KMS-11 (cell line): ENCODE measurements at regions not wholly inside any gene's neighbourhood (a gene's known extent, or its start where the extent isn't known, plus 50 kb on each side); places are given as distances from the start of the nearest gene placed in this dataset.

ENCODE experiments used
- H2AFZ ChIP-seq: fragments of 200-600 bp; sonication (generic); 2 replicates; pipeline ENCODE4 v1.6.1; 2016; ENCODE audit warnings: antibody characterized with exemption, mixed run types, low read depth
- H3K27ac ChIP-seq: fragments of 200-600 bp; sonication (generic); 2 replicates; pipeline ENCODE4 v1.6.1; 2016; ENCODE audit warnings: mild to moderate bottlenecking, mixed run types
- H3K27me3 ChIP-seq: fragments of 200-600 bp; sonication (generic); 2 replicates; pipeline ENCODE4 v1.6.1; 2017; ENCODE audit warnings: mild to moderate bottlenecking, low read depth, mixed run types, moderate library complexity; ENCODE audit not compliant: insufficient read depth
- H3K36me3 ChIP-seq: fragments of 200-600 bp; sonication (generic); 2 replicates; pipeline ENCODE4 v1.6.1; 2017; ENCODE audit warnings: mild to moderate bottlenecking, mixed run types; ENCODE audit not compliant: insufficient read depth
- H3K4me1 ChIP-seq: fragments of 200-600 bp; sonication (generic); 2 replicates; pipeline ENCODE4 v1.6.1; 2016; ENCODE audit warnings: mild to moderate bottlenecking, low read depth, mixed run types; ENCODE audit not compliant: poor library complexity, severe bottlenecking
- H3K4me2 ChIP-seq: fragments of 200-600 bp; sonication (generic); 2 replicates; pipeline ENCODE4 v1.7.0; 2016; ENCODE audit warnings: mild to moderate bottlenecking, mixed run types
- H3K4me3 ChIP-seq: fragments of 200-600 bp; sonication (generic); IDR thresholded peaks from 2 replicates; pipeline ENCODE4 v1.6.1; 2017; ENCODE audit warnings: low read depth, low read length, mixed read lengths; ENCODE audit not compliant: insufficient read depth
- H3K79me2 ChIP-seq: fragments of 200-600 bp; sonication (generic); 2 replicates; pipeline ENCODE4 v1.6.1; 2016; ENCODE audit warnings: low read depth, mixed run types; ENCODE audit not compliant: insufficient read depth
- H3K9ac ChIP-seq: fragments of 200-600 bp; sonication (generic); 2 replicates; pipeline ENCODE4 v1.6.1; 2016; ENCODE audit warnings: mild to moderate bottlenecking, mixed run types
- H4K20me1 ChIP-seq: fragments of 200-600 bp; sonication (generic); 2 replicates; pipeline ENCODE4 v1.6.1; 2016; ENCODE audit warnings: mild to moderate bottlenecking, mixed run types; ENCODE audit not compliant: insufficient read depth
- CTCF ChIP-seq: fragments of 200-600 bp; sonication (generic); conservative IDR thresholded peaks from 2 replicates; pipeline ENCODE4 v1.6.1; 2017; ENCODE audit warnings: low read depth, mild to moderate bottlenecking, antibody characterized with exemption, low read length, moderate library complexity, mixed read lengths

- Histone ChIP-seq H3K4me3 (no peak overlapping the region), H3K36me3 (no peaks in the 10 kb centered on the region), H3K4me2 (no peak overlapping the region), H3K27me3 (no peaks in the 10 kb centered on the region), H4K20me1 (no peaks in the 10 kb centered on the region), H3K4me1 (no peaks in the 10 kb centered on the region), H3K9ac (no peak overlapping the region), H2AFZ (no peak overlapping the region), H3K79me2 (no peaks in the 10 kb centered on the region), H3K27ac (no peak overlapping the region)
- no peak for TF ChIP-seq CTCF
Measured at GRCh38 chr18:60543646-60544045, 171.1 kb upstream of the MC4R start.

GRCh38 chr18:60549338-60549960, 176.9 kb upstream of the MC4R start:
- Histone ChIP-seq H3K4me1 (peaks cover 43% of the 10 kb centered on the region), H3K27me3 (no peaks in the 10 kb centered on the region), H3K4me2 (peak overlapping the region; percentile 44), H2AFZ (no peak overlapping the region), H3K27ac (no peak overlapping the region), H4K20me1 (no peaks in the 10 kb centered on the region), H3K4me3 (no peak overlapping the region), H3K36me3 (no peaks in the 10 kb centered on the region), H3K79me2 (no peaks in the 10 kb centered on the region), H3K9ac (no peak overlapping the region)
- TF ChIP-seq CTCF: peak; percentile 94

- peaks cover 65% of the 10 kb centered on the region for H3K4me1 ChIP-seq
- H3K9ac ChIP-seq: no peak overlapping the region
- no peaks in the 10 kb centered on the region for H4K20me1 ChIP-seq
- H3K79me2 ChIP-seq: no peaks in the 10 kb centered on the region
- no peak overlapping the region for H3K4me3 ChIP-seq
- no peaks in the 10 kb centered on the region for H3K27me3 ChIP-seq
- TF ChIP-seq CTCF: no peak
- H2AFZ ChIP-seq: no peak overlapping the region
- H3K27ac ChIP-seq: no peak overlapping the region
- no peak overlapping the region for H3K4me2 ChIP-seq
- no peaks in the 10 kb centered on the region for H3K36me3 ChIP-seq
Measured at GRCh38 chr18:60552948-60553347, 180.4 kb upstream of the MC4R start.

GRCh38 chr18:60554967-60555366, 182.4 kb upstream of the MC4R start:
- H3K27me3 ChIP-seq: no peaks in the 10 kb centered on the region
- no peaks in the 10 kb centered on the region for H4K20me1 ChIP-seq
- H3K4me2 ChIP-seq: peak overlapping the region; percentile 74
- TF ChIP-seq CTCF: no peak
- peaks cover 53% of the 10 kb centered on the region for H3K4me1 ChIP-seq
- H2AFZ ChIP-seq: peak overlapping the region; percentile 18; the same call in 1 of the 2 replicates
- no peaks in the 10 kb centered on the region for H3K36me3 ChIP-seq
- H3K9ac ChIP-seq: no peak overlapping the region
- H3K27ac ChIP-seq: peak overlapping the region; percentile 41
- H3K79me2 ChIP-seq: no peaks in the 10 kb centered on the region
- no peak overlapping the region for H3K4me3 ChIP-seq
